T-cell (primary cell): ENCODE measurements at regions not wholly inside any gene's neighbourhood (a gene's known extent, or its start where the extent isn't known, plus 50 kb on each side); places are given as distances from the start of the nearest gene placed in this dataset.

Source experiments
- ATAC-seq, 4 experiments: fragments of 200-7000 bp in 3 of 4; fragments of 150-1000 bp in 1 of 4; cut with Tn5 transposase; replicated peaks in 1 of 4; 1 replicate in 3 of 4; 2 replicates in 1 of 4; pipeline ENCODE4 v1.10.0; 2021; ENCODE audit warnings: moderate library complexity in 3 of 4, mild to moderate bottlenecking in 2 of 4, moderate number of reproducible peaks in 1 of 4
- CTCF ChIA-PET, 2 donors: fragments of 300-600 bp; sonication (Branson Sonifier 250); formaldehyde crosslinking; loops; one replicate each; lab custom pipeline; 2022; ENCODE audit warnings: antibody characterized with exemption in 2 of 2; lab: Charles Lee
- POLR2A ChIA-PET, 2 donors: fragments of 300-600 bp; sonication (Branson Sonifier 250); formaldehyde crosslinking; loops; one replicate each; lab custom pipeline; 2022; ENCODE audit warnings: antibody characterized with exemption in 2 of 2; lab: Charles Lee
- DNase-seq, 35 experiments: peaks; one replicate each; pipeline versions ENCODE4 v3.0.0 to v3.0.0-alpha.2; 2013 to 2023
- H3K27ac ChIP-seq: one replicate; pipeline ENCODE4 v1.5.1; 2013; ENCODE audit warnings: low read length
- H3K27me3 ChIP-seq, 2 experiments: replicated peaks in 1 of 2; 1 replicate in 1 of 2; 2 replicates in 1 of 2; pipeline versions ENCODE4 v1.6.1 to v1.7.0; 2013; ENCODE audit warnings: low read length in 1 of 2, mixed read lengths in 1 of 2; ENCODE audit not compliant: control insufficient read depth in 2 of 2, insufficient read depth in 2 of 2; ENCODE audit errors: extremely low read depth in 1 of 2
- H3K36me3 ChIP-seq, 2 donors: 1 replicate in 1 of 2; 2 replicates in 1 of 2; pipeline versions ENCODE4 v1.6.1 to v1.7.0; 2013; ENCODE audit warnings: low read length in 1 of 2; ENCODE audit not compliant: control insufficient read depth in 2 of 2, insufficient read depth in 1 of 2; ENCODE audit errors: extremely low read depth in 1 of 2
- H3K4me1 ChIP-seq, 2 experiments: 1 replicate in 1 of 2; 2 replicates in 1 of 2; pipeline versions ENCODE4 v1.6.1 to v1.7.0; 2013; ENCODE audit warnings: low read length in 2 of 2, mixed read lengths in 1 of 2; ENCODE audit not compliant: insufficient read depth in 2 of 2, control insufficient read depth in 1 of 2; ENCODE audit errors: extremely low read depth in 1 of 2
- H3K4me3 ChIP-seq, 2 donors: 1 replicate in 1 of 2; 2 replicates in 1 of 2; pipeline versions ENCODE4 v1.5.1 to v1.7.0; 2013; ENCODE audit warnings: mild to moderate bottlenecking in 2 of 2, low read length in 1 of 2, moderate library complexity in 1 of 2; ENCODE audit not compliant: control insufficient read depth in 1 of 2; ENCODE audit errors: extremely low read depth in 1 of 2
- H3K9me3 ChIP-seq: 2 replicates; pipeline ENCODE4 v1.7.0; 2013
- H3K27ac Mint-ChIP-seq, 2 donors: one replicate each; pipeline ENCODE4 v1.8.0; 2020 to 2021; ENCODE audit warnings: mild to moderate bottlenecking in 2 of 2, mixed read lengths in 2 of 2
- H3K27me3 Mint-ChIP-seq, 2 donors: one replicate each; pipeline ENCODE4 v1.8.0; 2021 to 2022; ENCODE audit warnings: mixed read lengths in 2 of 2
- H3K36me3 Mint-ChIP-seq: one replicate; pipeline ENCODE4 v1.8.0; 2021; ENCODE audit warnings: mixed read lengths
- H3K4me1 Mint-ChIP-seq, 3 donors: one replicate each; pipeline ENCODE4 v1.8.0; 2020 to 2022; ENCODE audit warnings: mixed read lengths in 3 of 3, mild to moderate bottlenecking in 1 of 3
- H3K4me3 Mint-ChIP-seq, 3 donors: one replicate each; pipeline ENCODE4 v1.8.0; 2020 to 2022; ENCODE audit warnings: mild to moderate bottlenecking in 3 of 3, mixed read lengths in 3 of 3, moderate library complexity in 3 of 3
- H3K9me3 Mint-ChIP-seq, 3 donors: one replicate each; pipeline ENCODE4 v1.8.0; 2020 to 2022; ENCODE audit warnings: mixed read lengths in 3 of 3
- WGBS: methylation state at CpG from one replicate; pipeline ENCODE4 v1.1.5; 2013; ENCODE audit warnings: missing lambda C conversion rate; ENCODE audit not compliant: insufficient coverage; 5-methylcytosine and 5-hydroxymethylcytosine counted together

DNA sequence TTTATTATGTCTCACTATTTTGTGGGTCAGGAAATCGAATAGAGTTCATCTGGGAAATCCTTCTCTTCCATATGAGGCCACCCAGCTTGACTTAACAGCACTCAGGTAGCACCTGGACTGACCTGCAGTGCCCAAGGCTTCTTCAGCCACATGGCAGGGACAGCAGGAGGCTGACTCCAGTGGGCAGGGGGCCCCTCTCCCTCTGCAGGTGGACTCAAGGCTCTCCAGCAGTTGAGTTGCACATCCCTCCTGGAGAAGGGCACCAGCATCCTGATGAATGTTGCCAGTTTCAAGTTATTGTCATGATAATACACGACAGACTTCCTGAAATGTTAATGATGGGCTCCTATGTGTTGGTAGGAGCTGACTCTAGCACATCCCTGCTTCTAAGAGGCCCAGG is 338.1 kb upstream of the RAB6C start:
- no peak for DNase-seq

DNA sequence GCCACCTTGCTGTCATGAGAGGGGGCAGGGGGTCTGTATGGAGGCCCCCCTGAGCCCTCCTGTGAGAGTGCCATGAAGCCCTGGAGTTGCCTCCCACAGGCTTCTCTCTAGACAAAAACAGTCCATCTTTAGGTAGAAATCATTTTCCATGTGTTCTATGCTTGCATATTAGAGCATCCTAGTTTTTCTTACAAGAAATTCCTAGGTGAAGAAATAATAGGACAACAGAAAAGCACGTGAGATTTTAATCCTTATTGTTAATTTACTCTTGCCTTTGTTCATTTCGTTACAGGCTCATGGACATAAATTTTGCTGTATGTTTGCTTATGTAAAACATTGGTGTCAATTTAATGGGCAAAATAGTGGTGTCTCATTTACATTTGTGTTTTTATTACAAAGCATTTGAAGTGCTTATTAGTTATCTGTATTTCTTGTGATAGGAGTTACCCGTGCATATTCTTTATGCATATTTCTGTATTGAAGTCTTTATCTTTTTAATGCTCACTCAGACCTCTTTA is 336.9 kb upstream of the RAB6C start:
- Histone ChIP-seq H3K27ac (no peak overlapping the region), H3K4me1 (no peaks in the 10 kb centered on the region), H3K4me3 (no peak overlapping the region), H3K36me3 (no peaks in the 10 kb centered on the region), H3K9me3 (no peaks in the 10 kb centered on the region), H3K27me3 (no peaks in the 10 kb centered on the region)
- Mint-ChIP-seq H3K4me1 (no peaks in the 10 kb centered on the region), H3K27ac (no peak overlapping the region), H3K4me3 (no peak overlapping the region), H3K27me3 (peaks cover 0 to 5% of the 10 kb centered on the region in 2 donors), H3K9me3 (no peaks in the 10 kb centered on the region), H3K36me3 (no peaks in the 10 kb centered on the region)
- ATAC-seq (no peak), DNase-seq (no peak)
- ChIA-PET CTCF (no interaction called here), POLR2A (no interaction called here)
- WGBS = 80% methylated on average over 2 of the region's 3 CpGs

More for the DNA sequence above, 338.1 kb upstream of the RAB6C start:
- Histone ChIP-seq H3K36me3 (no peaks in the 10 kb centered on the region), H3K4me3 (no peak overlapping the region), H3K27me3 (peaks cover 0 to 1% of the 10 kb centered on the region in 2 experiments), H3K9me3 (no peaks in the 10 kb centered on the region), H3K4me1 (no peaks in the 10 kb centered on the region), H3K27ac (no peak overlapping the region)
- 33% methylated on average over 1 of the region's 2 CpGs for WGBS
- no peaks in the 10 kb centered on the region for H3K9me3 Mint-ChIP-seq
- H3K27ac Mint-ChIP-seq = no peak overlapping the region
- no peaks in the 10 kb centered on the region for H3K4me1 Mint-ChIP-seq
- peaks cover 3 to 5% of the 10 kb centered on the region in 2 donors for H3K27me3 Mint-ChIP-seq
- ATAC-seq = no peak
- CTCF ChIA-PET = no interaction called here
- POLR2A ChIA-PET = no interaction called here
- H3K4me3 Mint-ChIP-seq = no peak overlapping the region
- no peaks in the 10 kb centered on the region for H3K36me3 Mint-ChIP-seq

DNA sequence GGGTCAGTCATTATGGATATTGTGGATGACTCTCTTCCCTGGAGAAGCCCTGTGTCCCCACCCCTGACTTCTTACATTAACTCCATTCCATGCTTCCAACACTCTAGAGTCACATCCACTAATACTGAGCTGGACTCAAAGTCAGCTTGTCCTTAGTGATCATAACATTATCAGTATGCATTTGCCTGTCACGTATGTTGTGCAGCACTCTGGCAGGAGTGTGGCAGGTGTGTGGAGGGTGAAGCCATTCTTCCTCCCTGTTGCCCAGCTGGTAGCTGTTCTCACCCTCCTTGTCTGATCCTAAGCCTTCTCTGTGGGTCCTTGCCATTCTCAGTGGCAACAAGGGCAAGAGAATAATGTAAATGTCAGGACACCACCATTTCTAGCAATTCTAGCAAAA is 334.1 kb upstream of the RAB6C start:
- Mint-ChIP-seq H3K9me3 (no peaks in the 10 kb centered on the region), H3K27me3 (peaks cover 0 to 5% of the 10 kb centered on the region in 2 donors), H3K27ac (no peak overlapping the region), H3K36me3 (no peaks in the 10 kb centered on the region), H3K4me3 (no peak overlapping the region), H3K4me1 (no peaks in the 10 kb centered on the region)
- Histone ChIP-seq H3K27me3 (no peaks in the 10 kb centered on the region), H3K9me3 (no peaks in the 10 kb centered on the region), H3K4me3 (no peak overlapping the region), H3K36me3 (no peaks in the 10 kb centered on the region), H3K4me1 (no peaks in the 10 kb centered on the region), H3K27ac (no peak overlapping the region)
- POLR2A ChIA-PET = no interaction called here
- DNase-seq (no peak), ATAC-seq (no peak)
- CTCF ChIA-PET = no interaction called here
- no CpG with 5 or more reads among the region's 1 CpG for WGBS

DNA sequence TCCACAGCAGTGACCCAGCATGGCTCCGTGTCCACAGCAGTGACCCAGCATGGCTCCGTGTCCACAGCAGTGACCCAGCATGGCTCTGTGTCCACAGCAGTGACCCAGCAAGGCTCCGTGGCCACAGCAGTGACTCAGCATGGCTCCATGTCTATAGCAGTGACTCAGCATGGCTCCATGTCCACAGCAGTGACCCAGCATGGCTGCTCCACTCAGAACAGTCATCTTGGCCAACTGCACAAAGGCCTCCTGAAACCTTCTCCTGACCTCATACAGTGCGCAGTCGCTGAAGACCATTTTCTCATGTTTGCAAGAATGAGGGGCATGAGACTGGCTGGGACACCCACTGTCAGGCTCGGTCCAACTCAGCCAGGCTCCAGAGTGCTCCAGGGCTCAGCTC is 333.4 kb upstream of the RAB6C start:
- H3K27ac ChIP-seq = no peak overlapping the region
- H3K9me3 Mint-ChIP-seq = no peaks in the 10 kb centered on the region
- ATAC-seq = no peak
- POLR2A ChIA-PET = no interaction called here
- no peaks in the 10 kb centered on the region for H3K9me3 ChIP-seq
- no peak for DNase-seq
- no peak overlapping the region for H3K4me3 ChIP-seq
- 72% methylated on average over 5 of the region's 6 CpGs for WGBS
- no peaks in the 10 kb centered on the region for H3K27me3 ChIP-seq
- no peaks in the 10 kb centered on the region for H3K4me1 ChIP-seq
- no peaks in the 10 kb centered on the region for H3K4me1 Mint-ChIP-seq
- H3K4me3 Mint-ChIP-seq = no peak overlapping the region
- no peaks in the 10 kb centered on the region for H3K36me3 ChIP-seq
- H3K36me3 Mint-ChIP-seq = no peaks in the 10 kb centered on the region
- CTCF ChIA-PET = no interaction called here
- H3K27ac Mint-ChIP-seq = no peak overlapping the region
- H3K27me3 Mint-ChIP-seq = peaks cover 0 to 5% of the 10 kb centered on the region in 2 donors

DNA sequence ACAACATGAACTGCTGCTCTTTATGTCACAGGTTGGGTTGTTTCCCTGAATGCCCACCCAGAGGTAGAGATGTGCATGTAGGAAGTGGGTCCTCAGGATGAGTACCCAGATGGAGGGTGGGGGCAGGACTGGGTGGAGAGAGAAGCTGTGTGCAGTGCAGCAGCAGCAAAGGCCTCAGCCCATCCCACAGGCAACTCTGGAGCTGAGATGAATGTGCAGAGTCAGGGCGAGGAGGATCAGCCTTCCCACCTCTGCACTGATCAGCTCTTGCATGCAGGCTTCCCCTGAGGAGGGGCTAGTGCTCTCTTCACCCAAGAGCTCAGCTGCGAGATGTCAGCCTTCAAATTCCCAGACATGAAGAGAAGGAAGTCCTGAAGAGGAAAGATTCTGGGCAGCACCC is 326.2 kb upstream of the RAB6C start:
- Histone ChIP-seq H3K27me3 (peaks cover 0 to 3% of the 10 kb centered on the region in 2 experiments), H3K36me3 (no peaks in the 10 kb centered on the region), H3K27ac (no peak overlapping the region), H3K4me3 (no peak overlapping the region), H3K9me3 (no peaks in the 10 kb centered on the region), H3K4me1 (no peaks in the 10 kb centered on the region)
- WGBS = no CpG with 5 or more reads among the region's 2 CpGs
- Mint-ChIP-seq H3K4me3 (no peak overlapping the region), H3K9me3 (no peaks in the 10 kb centered on the region), H3K4me1 (no peaks in the 10 kb centered on the region), H3K27me3 (no peaks in the 10 kb centered on the region), H3K27ac (no peak overlapping the region), H3K36me3 (no peaks in the 10 kb centered on the region)
- CTCF ChIA-PET = no interaction called here
- no peak for ATAC-seq
- DNase-seq = no peak
- POLR2A ChIA-PET = no interaction called here

DNA sequence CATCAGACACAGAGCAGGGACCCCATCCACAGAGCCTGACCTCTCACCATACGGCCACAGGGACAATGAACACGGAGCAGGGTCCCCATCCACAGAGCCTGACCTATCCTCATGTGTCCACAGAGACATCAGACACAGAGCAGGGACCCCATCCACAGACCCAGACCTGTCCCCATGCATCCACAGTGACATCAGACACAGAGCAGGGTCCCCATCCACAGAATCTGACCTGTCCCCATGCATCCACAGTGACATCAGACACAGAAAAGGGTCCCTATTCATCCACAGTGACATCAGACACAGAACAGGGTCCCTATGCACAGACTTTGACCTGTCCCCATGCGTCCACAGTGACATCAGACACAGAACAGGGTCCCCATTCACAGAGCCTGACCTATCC is 325.1 kb upstream of the RAB6C start:
- H3K36me3 ChIP-seq = no peaks in the 10 kb centered on the region
- ChIA-PET CTCF (no interaction called here), POLR2A (no interaction called here)
- Mint-ChIP-seq H3K27ac (no peak overlapping the region), H3K27me3 (no peaks in the 10 kb centered on the region), H3K9me3 (peaks cover 2 to 8% (median 3%) of the 10 kb centered on the region in 3 donors), H3K4me3 (no peak overlapping the region), H3K36me3 (no peaks in the 10 kb centered on the region), H3K4me1 (no peaks in the 10 kb centered on the region)
- H3K27ac ChIP-seq = no peak overlapping the region
- H3K9me3 ChIP-seq = no peaks in the 10 kb centered on the region
- ATAC-seq = no peak
- 58% methylated on average over 3 of the region's 3 CpGs for WGBS
- DNase-seq = no peak
- no peaks in the 10 kb centered on the region for H3K4me1 ChIP-seq
- H3K27me3 ChIP-seq = peaks cover 0 to 3% of the 10 kb centered on the region in 2 experiments
- H3K4me3 ChIP-seq = no peak overlapping the region

DNA sequence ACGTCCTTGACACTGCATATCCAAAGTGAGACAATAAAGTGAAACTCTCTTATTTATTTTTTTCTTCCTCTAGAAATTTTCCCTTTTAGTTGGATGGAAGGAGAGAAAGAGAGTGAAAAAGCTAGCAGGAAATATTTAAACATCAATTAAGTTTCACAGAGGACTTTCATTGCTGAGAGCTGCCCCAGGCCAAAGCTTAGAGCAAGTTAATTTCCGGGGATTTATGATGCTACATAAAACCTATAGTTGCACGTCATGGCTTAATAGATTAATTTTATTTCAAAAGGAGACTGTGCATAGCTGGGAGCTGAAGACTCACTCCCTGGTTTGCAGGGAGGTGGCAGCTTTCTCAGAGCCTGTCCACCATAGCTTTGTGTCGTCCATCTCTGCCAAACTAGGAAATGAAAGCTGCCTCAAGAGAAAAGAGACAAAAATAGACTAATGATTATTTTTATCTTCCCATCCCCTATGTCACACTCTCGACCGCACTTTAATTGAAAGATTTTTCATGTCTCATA is 323.3 kb upstream of the RAB6C start:
- H3K4me1 Mint-ChIP-seq = no peaks in the 10 kb centered on the region
- ChIA-PET POLR2A (no interaction called here), CTCF (no interaction called here)
- H3K4me3 Mint-ChIP-seq = no peak overlapping the region
- peaks cover 0 to 3% of the 10 kb centered on the region in 2 experiments for H3K27me3 ChIP-seq
- no peak overlapping the region for H3K27ac Mint-ChIP-seq
- WGBS = no CpG with 5 or more reads among the region's 6 CpGs
- ATAC-seq = no peak
- peaks cover 3 to 12% (median 3%) of the 10 kb centered on the region in 3 donors for H3K9me3 Mint-ChIP-seq
- no peaks in the 10 kb centered on the region for H3K36me3 ChIP-seq
- peaks cover 3% of the 10 kb centered on the region in 2 donors for H3K27me3 Mint-ChIP-seq
- no peaks in the 10 kb centered on the region for H3K4me1 ChIP-seq
- no peaks in the 10 kb centered on the region for H3K9me3 ChIP-seq
- H3K36me3 Mint-ChIP-seq = no peaks in the 10 kb centered on the region
- no peak for DNase-seq
- no peak overlapping the region for H3K27ac ChIP-seq
- H3K4me3 ChIP-seq = no peak overlapping the region
